Bronchial epithelial cell (primary cell): ENCODE measurements at regions not wholly inside any gene's neighbourhood (a gene's known extent, or its start where the extent isn't known, plus 50 kb on each side); places are given as distances from the start of the nearest gene placed in this dataset.

Source experiments
- DNase-seq: peaks from one replicate; pipeline ENCODE4 v3.0.0-alpha.2; 2010; ENCODE audit warnings: low read depth
- FAIRE-seq: peaks from 2 replicates; lab custom pipeline; 2011; peaks lifted over from hg19 to GRCh38; lab: Jason Lieb, UNC
- H3K27me3 ChIP-seq: 2 replicates; pipeline ENCODE4 v1.5.1; 2011; ENCODE audit warnings: low read length; ENCODE audit not compliant: control insufficient read depth, insufficient read depth
- H3K36me3 ChIP-seq: 2 replicates; pipeline ENCODE4 v1.5.1; 2011; ENCODE audit warnings: low read length; ENCODE audit not compliant: control insufficient read depth, insufficient read depth
- H3K4me3 ChIP-seq: 2 replicates; pipeline ENCODE4 v1.5.1; 2011; ENCODE audit warnings: mild to moderate bottlenecking, low read depth, low read length, control low read depth
- CTCF ChIP-seq: IDR thresholded peaks from 2 replicates; pipeline ENCODE4 v1.5.1; 2011; ENCODE audit warnings: mild to moderate bottlenecking, moderate library complexity, low read length, control low read depth, inconsistent platforms; ENCODE audit not compliant: insufficient read depth, severe bottlenecking

- Histone ChIP-seq H3K36me3 (no peaks in the 10 kb centered on the region), H3K27me3 (peaks cover 2% of the 10 kb centered on the region), H3K4me3 (no peak overlapping the region)
- FAIRE-seq (no peak), DNase-seq (no peak)
- TF ChIP-seq CTCF: no peak
These were observed 103.4 kb upstream of the FGF3 start for GRCh38 chr11:69922596-69923111.

- FAIRE-seq (no peak), DNase-seq (no peak)
- Histone ChIP-seq H3K4me3 (no peak overlapping the region), H3K27me3 (peaks cover 6% of the 10 kb centered on the region), H3K36me3 (no peaks in the 10 kb centered on the region)
- no peak for TF ChIP-seq CTCF
These were observed 104.0 kb upstream of the FGF3 start for GRCh38 chr11:69923196-69923595.

- Histone ChIP-seq H3K27me3 (peaks cover 7% of the 10 kb centered on the region), H3K4me3 (no peak overlapping the region), H3K36me3 (no peaks in the 10 kb centered on the region)
- TF ChIP-seq CTCF: no peak
- DNase-seq (no peak), FAIRE-seq (no peak)
These were observed 104.6 kb upstream of the FGF3 start for GRCh38 chr11:69923641-69924307.

GRCh38 chr11:69924308-69925161, 105.3 kb upstream of the FGF3 start:
- H3K36me3 ChIP-seq: no peaks in the 10 kb centered on the region
- DNase-seq: no peak
- peaks cover 7% of the 10 kb centered on the region for H3K27me3 ChIP-seq
- H3K4me3 ChIP-seq: no peak overlapping the region
- TF ChIP-seq CTCF: no peak
- no peak for FAIRE-seq

- TF ChIP-seq CTCF: no peak
- FAIRE-seq: no peak
- H3K4me3 ChIP-seq: no peak overlapping the region
- H3K27me3 ChIP-seq: peaks cover 5% of the 10 kb centered on the region
- DNase-seq: no peak
- H3K36me3 ChIP-seq: no peaks in the 10 kb centered on the region
These were observed 106.4 kb upstream of the FGF3 start for GRCh38 chr11:69925366-69926196.
